Epithelial cell of esophagus (primary cell): ENCODE measurements at regions not wholly inside any gene's neighbourhood (a gene's known extent, or its start where the extent isn't known, plus 50 kb on each side); places are given as distances from the start of the nearest gene placed in this dataset.

Source experiments
- DNase-seq: peaks from one replicate; pipeline ENCODE4 v3.0.0; 2010; ENCODE audit warnings: low read depth
- H3K4me3 ChIP-seq: 2 replicates; pipeline ENCODE4 v1.5.1; 2011; ENCODE audit warnings: mild to moderate bottlenecking, low read length, control low read depth
- TF ChIP-seq, protein P1 (sequence below): IDR thresholded peaks from 2 replicates; pipeline ENCODE4 v1.5.1; 2011; ENCODE audit warnings: low read depth, mild to moderate bottlenecking, low read length, control low read depth, inconsistent platforms; ENCODE audit not compliant: insufficient read depth; ENCODE audit errors: missing control alignments

DNA sequence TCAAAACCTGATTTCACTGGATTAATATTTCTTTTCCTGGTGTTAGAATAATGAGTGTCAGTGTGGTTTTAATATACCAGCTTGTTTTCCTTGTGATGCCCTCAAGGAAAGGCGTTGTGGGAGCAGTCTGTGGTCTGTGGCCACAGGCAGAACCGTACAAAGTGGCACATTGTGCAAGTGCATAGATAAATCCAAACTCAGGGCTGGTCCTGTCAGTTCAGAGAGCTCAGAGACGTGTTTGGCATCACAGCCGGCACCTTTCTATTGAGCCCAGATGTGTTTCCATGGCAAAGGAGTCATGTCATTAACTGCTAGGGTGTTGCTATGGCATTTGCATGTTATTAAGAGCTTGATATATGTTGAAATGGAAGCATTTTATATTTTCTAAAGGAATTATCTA is 289.9 kb upstream of the RASGRP1 start:
- TF ChIP-seq, protein P1, sequence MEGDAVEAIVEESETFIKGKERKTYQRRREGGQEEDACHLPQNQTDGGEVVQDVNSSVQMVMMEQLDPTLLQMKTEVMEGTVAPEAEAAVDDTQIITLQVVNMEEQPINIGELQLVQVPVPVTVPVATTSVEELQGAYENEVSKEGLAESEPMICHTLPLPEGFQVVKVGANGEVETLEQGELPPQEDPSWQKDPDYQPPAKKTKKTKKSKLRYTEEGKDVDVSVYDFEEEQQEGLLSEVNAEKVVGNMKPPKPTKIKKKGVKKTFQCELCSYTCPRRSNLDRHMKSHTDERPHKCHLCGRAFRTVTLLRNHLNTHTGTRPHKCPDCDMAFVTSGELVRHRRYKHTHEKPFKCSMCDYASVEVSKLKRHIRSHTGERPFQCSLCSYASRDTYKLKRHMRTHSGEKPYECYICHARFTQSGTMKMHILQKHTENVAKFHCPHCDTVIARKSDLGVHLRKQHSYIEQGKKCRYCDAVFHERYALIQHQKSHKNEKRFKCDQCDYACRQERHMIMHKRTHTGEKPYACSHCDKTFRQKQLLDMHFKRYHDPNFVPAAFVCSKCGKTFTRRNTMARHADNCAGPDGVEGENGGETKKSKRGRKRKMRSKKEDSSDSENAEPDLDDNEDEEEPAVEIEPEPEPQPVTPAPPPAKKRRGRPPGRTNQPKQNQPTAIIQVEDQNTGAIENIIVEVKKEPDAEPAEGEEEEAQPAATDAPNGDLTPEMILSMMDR, result no peak
- no peak overlapping the region for H3K4me3 ChIP-seq
- no peak for DNase-seq

DNA sequence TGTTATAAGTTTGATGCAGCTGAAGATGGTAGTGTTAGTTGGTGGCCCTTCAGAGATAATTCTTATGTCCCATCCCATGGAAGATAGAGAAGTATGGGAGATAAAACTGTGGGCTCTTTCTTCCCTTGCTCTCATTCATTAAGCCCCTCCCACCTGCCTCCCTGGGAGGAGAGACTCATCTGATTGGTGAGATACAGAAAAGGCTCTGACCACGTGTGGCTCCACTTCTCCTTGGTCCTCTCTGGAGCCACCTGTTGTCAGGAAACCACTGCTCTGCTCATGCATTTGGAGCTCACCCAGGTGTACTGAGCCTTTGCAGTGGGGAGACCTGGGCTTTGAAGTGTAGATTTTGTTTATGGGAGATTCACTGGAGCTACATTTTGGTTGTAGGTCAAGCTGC is 293.2 kb upstream of the RASGRP1 start:
- DNase-seq, result no peak
- H3K4me3 ChIP-seq, result no peak overlapping the region
- TF ChIP-seq, protein P1, result no peak

- no peak for DNase-seq
- H3K4me3 ChIP-seq, result no peak overlapping the region
- TF ChIP-seq, protein P1, result no peak
Measured at GRCh38 chr15:38859574-38859973, 295.0 kb upstream of the RASGRP1 start.

DNA sequence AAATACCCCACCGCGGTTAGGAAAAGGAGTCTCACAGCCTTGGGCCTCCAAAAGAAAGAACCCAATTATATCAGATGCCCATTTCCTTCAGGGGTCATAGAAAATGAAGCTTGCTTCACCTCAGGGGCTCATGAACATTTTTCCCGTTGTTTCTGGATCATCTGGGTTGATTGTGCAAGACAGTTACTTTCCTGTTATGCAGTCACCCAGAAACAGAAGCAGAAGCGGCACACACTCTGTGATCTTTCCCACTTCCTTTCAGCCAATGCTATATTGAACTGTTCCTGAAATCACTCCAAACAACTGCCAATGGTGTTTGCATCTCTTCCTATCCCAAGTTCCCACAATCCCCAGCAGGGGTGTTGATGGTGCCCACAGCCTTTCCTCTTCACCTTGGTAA is 295.6 kb upstream of the RASGRP1 start:
- TF ChIP-seq, protein P1, result no peak
- no peak overlapping the region for H3K4me3 ChIP-seq
- DNase-seq, result no peak

DNA sequence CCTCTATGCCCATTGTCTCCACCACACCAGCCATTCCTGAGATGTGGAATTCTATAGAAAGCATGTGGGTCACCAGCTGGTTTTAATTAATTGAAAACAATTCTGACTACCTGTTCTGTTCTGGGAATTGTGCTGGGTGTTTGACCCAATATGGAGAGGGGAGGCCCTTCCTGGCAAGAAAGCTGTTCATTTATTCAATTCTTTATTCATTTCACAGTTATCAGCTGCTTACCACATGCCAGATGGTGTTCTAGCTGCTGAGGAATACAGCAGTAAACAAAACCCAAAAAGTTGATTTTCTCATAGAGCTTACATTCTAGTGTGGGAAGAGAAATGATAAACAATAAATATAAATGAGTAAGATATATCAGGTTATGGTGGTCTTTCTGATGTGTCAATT is 296.1 kb upstream of the RASGRP1 start:
- DNase-seq, result no peak
- TF ChIP-seq, protein P1, result no peak
- H3K4me3 ChIP-seq, result no peak overlapping the region

DNA sequence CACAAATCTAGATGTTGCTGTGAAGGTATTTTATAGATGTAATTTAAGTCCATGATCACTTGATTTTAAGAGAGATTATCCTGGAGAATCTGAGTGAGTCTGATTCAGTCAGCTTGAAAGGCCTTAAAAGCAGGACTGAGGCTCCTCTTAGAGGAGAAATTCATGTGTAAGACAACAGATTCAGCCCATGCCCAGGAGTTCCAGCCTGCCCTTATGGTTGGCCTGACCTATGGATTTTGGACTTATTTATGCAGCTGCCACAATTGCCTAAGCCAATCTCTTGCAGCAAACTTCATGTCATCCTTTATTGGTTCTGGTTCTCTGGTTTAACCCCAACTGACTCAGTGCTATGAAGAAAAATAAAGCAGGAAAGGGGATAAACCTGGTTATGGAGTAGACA is 296.5 kb upstream of the RASGRP1 start:
- TF ChIP-seq, protein P1, result no peak
- no peak overlapping the region for H3K4me3 ChIP-seq
- DNase-seq, result no peak

DNA sequence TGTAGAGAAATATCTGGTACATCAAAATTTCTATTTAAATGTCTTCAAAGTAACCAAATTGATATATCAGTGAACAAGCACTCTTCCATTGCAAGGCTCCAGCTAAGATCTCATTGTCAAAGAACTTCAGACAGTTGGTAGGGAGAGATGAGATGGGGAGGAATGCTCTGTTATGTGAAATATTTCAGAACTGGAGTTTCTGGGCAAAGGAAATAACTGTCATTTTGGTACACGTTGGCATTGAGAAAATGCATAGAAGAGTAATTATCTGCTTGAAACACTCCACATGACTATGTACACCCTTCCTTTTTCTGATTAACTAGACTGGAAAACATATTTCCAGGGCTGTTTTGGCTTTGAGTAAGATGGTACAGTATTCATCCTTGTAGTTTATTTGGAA is 297.5 kb upstream of the RASGRP1 start:
- no peak for DNase-seq
- TF ChIP-seq, protein P1, result no peak
- no peak overlapping the region for H3K4me3 ChIP-seq
